Mesenteric fat pad (tissue), 1 donor: ENCODE measurements at regions not wholly inside any gene's neighbourhood (a gene's known extent, or its start where the extent isn't known, plus 50 kb on each side); places are given as distances from the start of the nearest gene placed in this dataset.

Experiments
- DNase-seq: peaks from one replicate; pipeline ENCODE4 v3.0.0-alpha.2; 2020; ENCODE audit warnings: low spot score
- donor health status: DM: yes; HTN: yes; CAD: no.

DNA sequence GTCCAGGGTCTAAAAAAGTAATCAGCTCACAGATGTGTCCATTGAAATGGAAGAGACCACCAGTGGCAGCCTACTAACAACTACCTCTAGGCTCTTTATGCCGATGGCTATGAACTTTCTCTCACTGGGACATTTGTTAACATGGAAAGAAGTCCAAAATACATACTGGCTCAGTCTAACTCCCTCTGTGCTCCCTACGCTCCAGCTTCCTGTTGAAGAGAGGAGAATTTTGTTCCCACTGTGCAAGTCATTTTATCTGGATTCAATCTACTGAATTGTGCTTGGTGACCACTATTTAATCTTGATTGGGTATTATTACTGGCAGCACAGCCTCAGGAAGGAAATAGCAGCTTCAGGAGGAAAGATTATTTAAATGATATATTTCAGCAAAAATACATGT lies 128.8 kb upstream of the ARGLU1 start:
- DNase-seq = no peak

- no peak for DNase-seq
Measured at GRCh38 chr13:106696140-106696539, 128.2 kb upstream of the ARGLU1 start.

GRCh38 chr13:106695139-106695538 lies 127.2 kb upstream of the ARGLU1 start:
- no peak for DNase-seq

- no peak for DNase-seq
Measured at GRCh38 chr13:106691861-106692260, 123.9 kb upstream of the ARGLU1 start.

- no peak for DNase-seq
Measured at GRCh38 chr13:106691341-106691740, 123.4 kb upstream of the ARGLU1 start.

DNA sequence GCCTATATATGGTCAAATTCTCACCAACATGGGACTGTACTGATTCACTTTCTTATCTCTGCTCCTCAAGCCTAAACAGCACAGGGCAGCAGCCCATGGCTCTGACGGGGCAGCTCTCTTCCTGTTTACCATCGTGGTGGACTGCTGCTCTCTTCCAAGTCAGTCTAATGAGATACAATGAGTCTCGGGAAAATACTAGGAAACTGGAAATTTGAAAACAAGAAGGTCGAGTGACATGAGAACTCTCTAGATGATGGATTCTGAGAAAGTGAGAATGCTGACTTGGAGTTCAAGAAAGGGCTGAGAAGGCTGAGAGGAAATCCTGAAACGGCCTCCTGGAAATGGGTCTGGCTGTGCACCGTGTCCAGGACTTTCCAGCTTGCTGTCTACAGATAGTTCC lies 122.8 kb upstream of the ARGLU1 start:
- no peak for DNase-seq

DNA sequence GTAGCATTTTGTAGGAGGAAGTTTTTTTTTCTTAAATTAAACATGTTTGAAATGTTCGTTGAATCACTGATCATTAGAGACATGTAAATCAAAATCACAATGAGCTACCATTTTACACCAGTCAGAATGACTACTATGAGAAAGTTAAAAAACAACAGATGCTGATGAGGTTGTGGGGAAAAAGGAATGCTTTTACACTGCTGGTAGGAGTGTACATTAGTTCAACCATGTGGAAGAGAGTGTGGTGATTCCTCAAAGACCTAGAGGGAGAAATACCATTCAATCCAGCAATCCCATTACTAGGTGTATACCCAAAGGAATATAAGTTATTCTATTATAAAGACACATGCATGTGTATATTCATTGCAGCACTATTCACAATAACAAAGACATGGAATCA lies 122.0 kb upstream of the ARGLU1 start:
- DNase-seq = no peak

DNA sequence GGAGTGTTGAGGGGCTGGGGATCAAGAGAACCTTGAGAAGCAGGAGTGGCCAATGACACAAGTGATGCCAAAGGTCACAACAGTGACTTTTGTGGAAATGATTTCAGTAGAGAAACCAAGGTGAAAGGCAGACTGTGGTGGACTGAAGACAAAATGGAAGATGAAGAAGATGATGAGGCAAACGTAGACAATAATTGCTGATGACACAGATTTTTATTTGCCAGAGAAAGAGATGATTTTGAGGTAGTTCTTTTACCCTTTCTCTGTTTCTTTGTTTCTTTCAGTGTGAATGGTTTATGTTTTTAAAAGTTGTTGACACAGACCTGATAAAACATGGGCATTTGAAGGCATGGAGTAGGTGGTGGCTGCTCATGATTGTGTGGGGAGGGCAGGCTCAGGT lies 121.0 kb upstream of the ARGLU1 start:
- DNase-seq = no peak

DNA sequence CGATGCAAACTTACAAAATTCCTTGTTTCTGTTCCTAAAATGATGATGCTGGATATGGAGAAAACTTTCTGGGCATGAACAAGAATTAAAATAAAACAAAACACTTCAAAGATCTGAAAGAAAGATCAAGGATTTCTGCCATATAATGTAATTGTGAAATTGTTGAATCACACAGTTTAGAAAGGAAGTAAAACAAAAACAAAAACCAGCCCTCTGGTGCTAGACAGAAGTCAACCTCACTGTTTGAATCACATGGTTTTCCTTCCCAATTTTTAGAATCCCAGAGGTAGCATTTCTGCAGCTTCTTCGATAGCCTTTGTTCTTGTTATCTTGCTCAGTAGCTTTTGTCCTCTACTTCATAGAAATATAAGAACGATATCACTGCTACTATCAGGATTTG lies 118.2 kb upstream of the ARGLU1 start:
- DNase-seq = no peak

DNA sequence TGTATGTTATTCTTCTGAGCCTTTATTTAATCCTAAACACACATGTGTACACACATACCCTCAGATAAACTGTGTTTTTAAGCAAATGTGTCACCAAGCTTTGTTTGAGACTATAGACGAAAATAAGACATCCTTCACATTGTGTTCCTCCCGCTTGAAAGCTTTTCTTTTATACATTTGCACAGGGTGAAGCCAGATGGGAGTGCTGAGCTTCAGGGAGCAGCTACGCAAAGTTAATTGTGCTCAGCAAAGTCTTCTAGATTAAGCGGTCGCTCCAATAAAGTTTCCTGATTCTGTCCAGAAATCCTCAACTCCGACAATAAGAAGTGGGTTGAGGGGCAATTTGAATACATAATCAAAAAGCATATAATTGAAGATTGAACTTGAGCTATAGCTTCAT lies 117.2 kb upstream of the ARGLU1 start:
- DNase-seq = no peak

GRCh38 chr13:106683918-106684317 lies 116.0 kb upstream of the ARGLU1 start:
- DNase-seq = no peak

GRCh38 chr13:106683179-106683578 lies 115.2 kb upstream of the ARGLU1 start:
- DNase-seq = no peak

- no peak for DNase-seq
Measured at GRCh38 chr13:106681997-106682396, 114.1 kb upstream of the ARGLU1 start.

DNA sequence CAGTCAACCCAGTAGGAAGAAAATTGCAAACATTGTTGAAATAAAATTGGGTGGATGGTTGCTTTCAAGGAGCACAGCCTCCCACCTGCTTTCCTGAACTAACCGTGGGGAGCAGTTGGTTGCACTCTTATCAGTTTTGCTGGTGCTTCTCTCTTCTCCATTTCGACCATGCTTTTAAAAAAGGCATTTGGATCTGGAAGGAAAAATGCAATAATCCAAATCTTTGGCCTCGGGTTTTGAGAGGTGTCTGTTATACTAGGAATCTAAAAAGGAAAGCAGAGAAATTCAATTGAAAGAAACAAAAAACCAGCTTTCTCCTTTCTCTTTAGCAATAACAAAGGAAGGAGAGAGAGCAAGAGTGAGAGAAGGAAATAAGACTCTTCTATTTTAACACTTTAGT lies 113.6 kb upstream of the ARGLU1 start:
- DNase-seq = no peak

- DNase-seq = no peak
Measured at GRCh38 chr13:106680796-106681472, 113.0 kb upstream of the ARGLU1 start.

DNA sequence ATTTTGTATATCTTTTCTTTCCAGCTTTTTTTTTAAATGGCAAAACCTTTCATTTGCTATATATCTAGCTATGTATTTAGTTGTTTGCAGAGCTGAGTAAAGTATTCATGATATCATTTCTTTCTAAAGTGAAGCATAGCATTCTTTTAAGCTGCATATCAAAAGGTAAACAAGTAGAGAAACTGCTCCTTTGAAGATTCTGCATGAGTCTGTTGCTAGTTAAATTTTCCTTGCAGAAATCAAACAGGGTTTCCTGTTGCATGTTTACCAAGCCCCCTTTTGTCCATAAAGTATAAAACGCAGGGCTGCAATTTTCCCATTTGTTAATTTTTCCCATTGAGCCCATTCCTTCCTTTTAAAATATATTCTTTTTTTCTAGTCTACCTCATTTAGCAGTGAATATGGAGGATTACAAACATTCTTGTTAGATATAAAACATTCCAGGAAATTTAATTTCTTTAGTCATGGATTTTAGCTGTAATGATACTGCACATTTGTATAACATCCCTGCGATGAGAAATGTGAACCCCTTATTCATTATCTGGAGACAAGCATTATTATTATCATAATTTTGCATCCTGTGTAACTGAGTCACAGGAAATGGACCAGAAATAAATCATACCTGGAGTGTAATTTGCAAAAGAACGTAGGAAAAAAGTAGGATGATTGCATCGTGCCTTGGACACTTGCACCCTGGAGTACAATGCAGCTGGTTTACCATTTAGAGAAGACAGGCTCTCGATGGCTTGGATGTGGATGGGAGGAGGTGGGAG lies 110.9 kb upstream of the ARGLU1 start:
- no peak for DNase-seq

DNA sequence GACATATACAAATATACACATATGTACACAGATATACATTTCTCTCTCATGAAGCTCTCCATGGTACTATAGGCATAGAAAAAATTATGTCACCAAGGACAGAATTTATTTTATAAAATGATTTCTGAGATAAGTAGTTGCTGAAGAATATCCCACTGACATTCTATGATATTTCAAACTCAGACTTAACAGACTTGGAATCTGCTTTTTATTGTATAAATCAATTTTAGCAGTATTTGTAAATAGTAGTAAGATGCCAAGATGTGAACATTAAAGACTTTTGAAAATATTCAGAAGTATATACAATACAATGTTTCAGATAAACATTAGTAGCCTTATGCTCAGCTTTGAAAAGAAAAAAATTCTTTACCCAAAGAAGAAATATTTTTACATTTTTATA lies 107.4 kb upstream of the ARGLU1 start:
- DNase-seq = no peak

- DNase-seq = no peak
Measured at GRCh38 chr13:106660746-106661625, 93.0 kb upstream of the ARGLU1 start.

GRCh38 chr13:106657104-106657503 lies 89.2 kb upstream of the ARGLU1 start:
- no peak for DNase-seq

DNA sequence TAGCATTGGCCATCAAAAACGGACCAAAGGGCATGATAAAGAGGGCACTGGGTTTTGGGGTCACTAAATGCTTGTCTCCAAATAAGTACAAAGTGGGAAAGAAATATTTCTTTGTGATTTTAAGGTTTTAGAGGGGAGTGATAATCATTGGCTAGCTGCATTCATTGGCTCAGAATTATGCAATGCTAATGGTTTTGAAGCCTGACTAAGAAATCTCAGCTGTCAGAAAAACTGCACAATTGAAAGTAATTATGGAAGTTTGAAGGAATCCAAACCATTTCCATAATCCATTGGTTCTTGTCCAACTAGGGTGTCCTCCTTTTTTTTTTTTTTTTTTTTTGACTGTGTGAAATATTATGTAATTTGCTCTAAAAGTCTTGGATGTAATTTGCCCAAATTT lies 88.2 kb upstream of the ARGLU1 start:
- DNase-seq = no peak

DNA sequence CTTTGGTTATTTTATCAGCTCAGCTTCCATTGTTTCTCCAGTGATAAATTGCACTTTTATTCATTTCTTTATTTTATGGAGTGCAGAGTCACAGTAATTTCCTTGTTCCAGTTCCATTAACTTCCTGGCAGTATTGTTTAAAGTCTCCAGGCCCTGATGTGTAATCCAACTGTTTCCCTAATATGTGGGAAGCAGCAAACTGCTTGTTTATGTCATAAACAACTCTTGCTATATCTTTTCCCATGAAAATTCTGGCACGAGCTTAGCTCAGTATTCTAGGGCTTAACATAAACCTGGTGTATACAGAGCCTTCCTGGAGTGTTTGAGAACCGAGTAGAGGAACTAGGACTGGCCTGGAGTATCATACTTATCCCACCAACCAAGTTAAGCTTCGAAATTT lies 83.5 kb upstream of the ARGLU1 start:
- DNase-seq = no peak

GRCh38 chr13:106650690-106651205 lies 82.8 kb upstream of the ARGLU1 start:
- no peak for DNase-seq
